Upper lobe of left lung (tissue), 4 donors: ENCODE measurements at regions not wholly inside any gene's neighbourhood (a gene's known extent, or its start where the extent isn't known, plus 50 kb on each side); places are given as distances from the start of the nearest gene placed in this dataset.

Source experiments
- EP300 ChIP-seq, 4 donors: sonication (generic); formaldehyde crosslinking; IDR thresholded peaks; one replicate each; pipeline ENCODE4 v1.5.1; 2017; ENCODE audit warnings: antibody characterized with exemption in 4 of 4, control low read depth in 2 of 4
- POLR2A ChIP-seq, 4 donors: fragments of 450-650 bp; IDR thresholded peaks; one replicate each; pipeline ENCODE4 v1.5.1; 2016 to 2017; ENCODE audit warnings: antibody characterized with exemption in 4 of 4, mild to moderate bottlenecking in 2 of 4
- POLR2AphosphoS5 ChIP-seq, 2 donors: sonication (generic); formaldehyde crosslinking; IDR thresholded peaks; one replicate each; pipeline ENCODE4 v1.5.1; 2017; ENCODE audit warnings: antibody characterized with exemption in 2 of 2
- TF ChIP-seq, protein P1 (sequence below), 6 experiments: fragments of 450-650 bp in 4 of 6; fragments of 200-600 bp in 2 of 6; sonication (generic) in 2 of 6; IDR thresholded peaks; one replicate each; pipeline ENCODE4 v1.5.1; 2016 to 2019; ENCODE audit warnings: antibody characterized with exemption in 6 of 6

DNA sequence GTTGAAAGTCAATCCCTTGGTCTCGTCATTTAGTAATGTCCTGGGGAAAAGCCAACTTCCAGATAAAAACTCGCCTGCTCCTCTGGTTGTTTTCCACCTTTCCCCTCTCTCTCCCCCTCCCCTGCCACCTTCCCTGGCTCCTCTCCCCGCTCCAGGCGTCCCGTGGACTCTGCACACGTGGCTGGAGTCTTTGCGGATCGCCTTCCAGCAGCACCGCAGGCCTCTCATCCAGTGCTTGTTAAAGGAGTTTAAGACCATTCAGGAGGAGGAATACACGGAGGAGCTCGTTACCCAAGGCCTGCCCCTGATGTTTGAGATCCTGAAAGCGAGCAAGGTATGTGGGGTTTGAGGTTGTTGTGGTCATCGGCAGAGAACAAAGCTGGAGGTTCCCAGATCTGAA is 65.8 kb upstream of the PWP1 start:
- TF ChIP-seq POLR2A (IDR thresholded peaks at IDR 0.05) (no peak), POLR2AphosphoS5 (IDR thresholded peaks at IDR 0.05) (no peak), EP300 (IDR thresholded peaks at IDR 0.05) (no peak)
- TF ChIP-seq, protein P1, sequence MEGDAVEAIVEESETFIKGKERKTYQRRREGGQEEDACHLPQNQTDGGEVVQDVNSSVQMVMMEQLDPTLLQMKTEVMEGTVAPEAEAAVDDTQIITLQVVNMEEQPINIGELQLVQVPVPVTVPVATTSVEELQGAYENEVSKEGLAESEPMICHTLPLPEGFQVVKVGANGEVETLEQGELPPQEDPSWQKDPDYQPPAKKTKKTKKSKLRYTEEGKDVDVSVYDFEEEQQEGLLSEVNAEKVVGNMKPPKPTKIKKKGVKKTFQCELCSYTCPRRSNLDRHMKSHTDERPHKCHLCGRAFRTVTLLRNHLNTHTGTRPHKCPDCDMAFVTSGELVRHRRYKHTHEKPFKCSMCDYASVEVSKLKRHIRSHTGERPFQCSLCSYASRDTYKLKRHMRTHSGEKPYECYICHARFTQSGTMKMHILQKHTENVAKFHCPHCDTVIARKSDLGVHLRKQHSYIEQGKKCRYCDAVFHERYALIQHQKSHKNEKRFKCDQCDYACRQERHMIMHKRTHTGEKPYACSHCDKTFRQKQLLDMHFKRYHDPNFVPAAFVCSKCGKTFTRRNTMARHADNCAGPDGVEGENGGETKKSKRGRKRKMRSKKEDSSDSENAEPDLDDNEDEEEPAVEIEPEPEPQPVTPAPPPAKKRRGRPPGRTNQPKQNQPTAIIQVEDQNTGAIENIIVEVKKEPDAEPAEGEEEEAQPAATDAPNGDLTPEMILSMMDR (IDR thresholded peaks at IDR 0.05) = no peak
